ENCODE measurements at regions not wholly inside any gene's neighbourhood (a gene's known extent, or its start where the extent isn't known, plus 50 kb on each side); places are given as distances from the start of the nearest gene placed in this dataset.
A peak's percentile ranks its signal among the peaks of the same experiment; 100 is the strongest.
"Not testable (repeated sequence)": the region's sequence is repeated elsewhere in the genome, so short reads cannot be mapped to it uniquely, and the experiment has no call there.

DNA sequence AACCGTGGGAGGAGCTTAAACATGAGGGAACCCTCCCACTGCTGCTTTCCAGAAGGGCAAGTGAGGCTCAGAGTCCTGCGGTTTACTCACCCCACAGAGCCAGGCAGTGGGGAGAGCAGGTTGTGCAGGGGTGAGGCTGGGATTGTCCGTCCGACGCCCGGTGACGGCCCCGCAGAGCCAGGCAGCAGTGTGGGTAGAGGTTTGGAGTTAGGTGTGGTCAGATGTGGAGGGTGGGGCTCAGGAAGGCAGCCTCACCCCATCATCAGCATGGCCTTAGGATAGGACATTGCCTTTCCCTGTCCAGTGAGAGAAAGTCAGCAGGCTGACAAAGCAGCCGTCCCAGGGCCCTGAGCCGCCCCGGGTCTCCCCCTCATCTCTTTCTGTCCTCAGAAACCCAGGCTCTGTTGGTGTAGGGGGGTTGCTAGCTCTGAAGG lies 234.6 kb downstream of the DLL1 start:
- ATAC-seq (no peak), DNase-seq (no peak)
- TF ChIP-seq POLR2A (IDR thresholded peaks at IDR 0.05) (no peak), CTCF (IDR thresholded peaks at IDR 0.05) (no peak)
- H3K9me3 ChIP-seq: no peaks in the 10 kb centered on the region
- H3K4me1 ChIP-seq: no peaks in the 10 kb centered on the region
- 77 to 80% methylated on average over 10 to 11 of the region's 11 CpGs for WGBS, 2 donors
- H3K36me3 ChIP-seq (replicated peaks in 1 of 2; ENCODE audit: insufficient read depth in 1 of 2, low read depth in 2 of 2): no peaks in the 10 kb centered on the region
- intact Hi-C loops (cut with DNase I): no loop called here
- no peak overlapping the region for H3K4me3 ChIP-seq
- H3K27ac ChIP-seq: no peak overlapping the region
- no peaks in the 10 kb centered on the region for H3K27me3 ChIP-seq

- ATAC-seq; H3K27me3 ChIP-seq; H3K4me1 ChIP-seq; H3K27ac ChIP-seq; intact Hi-C loops (cut with DNase I); H3K4me3 ChIP-seq; H3K9me3 ChIP-seq; H3K36me3 ChIP-seq (replicated peaks in 1 of 2; ENCODE audit: insufficient read depth in 1 of 2, low read depth in 2 of 2); DNase-seq: not testable (repeated sequence)
- WGBS, 2 donors: 89 to 90% methylated on average over 7 to 12 of the region's 14 CpGs
Measured at GRCh38 chr6:170055797-170056196, 235.1 kb downstream of the DLL1 start.

DNA sequence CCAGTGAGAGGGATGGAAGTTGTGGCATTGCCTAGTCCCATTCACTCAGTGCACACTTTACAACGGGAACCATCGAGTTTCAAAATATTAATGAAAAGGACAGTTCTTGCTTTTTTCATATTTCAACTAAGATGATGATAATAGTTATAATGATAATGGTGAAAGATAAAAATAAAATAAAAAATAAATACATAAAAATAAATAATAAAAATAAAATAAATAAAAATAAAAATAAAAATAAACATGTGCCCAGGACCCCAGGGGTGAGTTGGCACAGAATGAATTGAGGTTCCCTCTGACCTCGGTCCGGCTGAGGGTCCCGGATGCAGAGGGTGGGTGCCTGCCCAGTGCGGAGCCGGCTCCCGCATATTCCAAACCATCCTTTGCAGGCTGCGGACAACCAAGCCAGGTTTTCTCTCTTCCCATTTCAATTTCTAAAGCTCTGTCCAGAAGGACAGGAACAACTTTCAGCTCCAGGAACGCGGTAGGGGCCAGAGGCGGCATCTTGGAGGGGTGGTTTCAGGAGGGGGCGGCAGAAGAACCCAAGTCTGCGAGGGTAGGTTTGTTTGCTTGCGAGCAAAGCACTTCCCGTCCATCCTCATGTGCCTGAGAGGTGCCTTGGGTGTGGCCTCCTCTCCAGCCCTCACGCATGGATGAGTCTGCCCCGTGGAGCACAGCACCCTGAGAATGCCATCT lies 236.8 kb downstream of the DLL1 start:
- no peaks in the 10 kb centered on the region for H3K9me3 ChIP-seq
- whole genome bisulfite sequencing, 2 donors: 73 to 82% methylated on average over 13 to 18 of the region's 18 CpGs

DNA sequence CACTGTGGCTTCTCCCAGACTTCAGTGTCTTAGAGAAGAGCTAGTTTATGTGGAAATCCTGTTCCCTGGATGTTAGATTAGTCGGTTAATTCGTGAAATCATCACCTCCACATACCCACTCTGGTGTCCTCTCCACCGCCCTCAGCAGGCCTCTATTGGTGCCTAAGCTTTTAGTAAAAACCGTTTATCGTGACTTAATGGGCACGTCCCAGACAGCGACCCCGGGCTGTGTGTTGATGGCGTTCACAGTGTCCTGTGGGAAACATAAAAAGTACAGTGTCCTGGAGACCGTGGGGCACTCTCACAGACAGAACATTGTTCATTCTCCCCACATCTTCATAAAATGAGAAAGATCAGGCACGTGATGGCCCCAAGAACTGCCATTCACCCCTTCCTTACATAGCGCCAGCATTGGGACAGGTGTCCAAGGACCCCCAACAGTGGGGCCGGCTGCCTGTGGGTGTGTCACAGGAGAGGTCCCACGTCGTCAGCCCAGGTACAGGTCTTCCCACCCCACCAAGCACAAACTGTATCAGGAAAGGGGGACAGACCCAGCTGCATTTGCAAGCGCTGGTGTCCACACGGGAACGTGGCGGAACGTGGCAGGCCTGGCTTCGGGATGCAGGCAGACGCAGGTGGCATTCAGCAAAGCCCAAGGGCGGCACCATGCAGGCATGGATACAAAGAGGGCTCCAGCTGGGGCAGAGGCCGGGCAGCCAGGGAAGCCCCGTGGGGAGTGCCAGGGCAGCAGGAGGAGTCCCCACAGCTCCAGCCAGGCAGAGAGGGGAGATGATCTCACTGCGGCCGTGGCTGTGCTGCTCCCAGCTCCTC lies 237.7 kb downstream of the DLL1 start:
- Histone ChIP-seq H3K4me1 (no peaks in the 10 kb centered on the region), H3K4me3 (no peak overlapping the region), H3K27me3 (no peaks in the 10 kb centered on the region), H3K36me3 (replicated peaks in 1 of 2; ENCODE audit: insufficient read depth in 1 of 2, low read depth in 2 of 2) (no peaks in the 10 kb centered on the region), H3K27ac (no peak overlapping the region), H3K9me3 (no peaks in the 10 kb centered on the region)
- no peak for ATAC-seq
- intact Hi-C loops (cut with DNase I): no loop called here
- no peak for TF ChIP-seq CTCF (IDR thresholded peaks at IDR 0.05)
- no peak for TF ChIP-seq POLR2A (IDR thresholded peaks at IDR 0.05)
- WGBS, 2 donors: 73 to 77% methylated on average over 21 to 26 of the region's 27 CpGs
- DNase-seq: peak in 2 of 4 donors; percentile 8 to 9

More for the DNA sequence above, 236.8 kb downstream of the DLL1 start:
- peak in 1 of 4 donors; percentile 6 for DNase-seq
- TF ChIP-seq CTCF (IDR thresholded peaks at IDR 0.05): no peak
- no peak for TF ChIP-seq POLR2A (IDR thresholded peaks at IDR 0.05)
- no peak overlapping the region for H3K4me3 ChIP-seq
- ATAC-seq: no peak
- H3K36me3 ChIP-seq (replicated peaks in 1 of 2; ENCODE audit: insufficient read depth in 1 of 2, low read depth in 2 of 2): no peaks in the 10 kb centered on the region
- no peak overlapping the region for H3K27ac ChIP-seq
- intact Hi-C loops (cut with DNase I): no loop called here
- H3K4me1 ChIP-seq: no peaks in the 10 kb centered on the region
- H3K27me3 ChIP-seq: no peaks in the 10 kb centered on the region

Measured in body of pancreas (tissue), 4 donors.